Neuronal stem cell (in vitro differentiated cells): ENCODE measurements at regions not wholly inside any gene's neighbourhood (a gene's known extent, or its start where the extent isn't known, plus 50 kb on each side); places are given as distances from the start of the nearest gene placed in this dataset.

Source experiments
- DNase-seq: peaks from one replicate; pipeline ENCODE4 v3.0.0-alpha.2; 2013; ENCODE audit warnings: low spot score
- H2AFZ ChIP-seq: one replicate; pipeline ENCODE4 v1.6.1; 2013; ENCODE audit warnings: mild to moderate bottlenecking, low read length, inconsistent platforms
- H2AK5ac ChIP-seq: 2 replicates; pipeline ENCODE4 v1.6.1; 2013; ENCODE audit warnings: low read depth, mild to moderate bottlenecking, inconsistent platforms, low read length, moderate library complexity, mixed read lengths
- H2BK120ac ChIP-seq: 2 replicates; pipeline ENCODE4 v1.6.1; 2013; ENCODE audit warnings: low read depth, mild to moderate bottlenecking, inconsistent platforms, low read length, moderate library complexity, mixed read lengths
- H2BK12ac ChIP-seq: one replicate; pipeline ENCODE4 v1.6.1; 2013; ENCODE audit warnings: low read length, inconsistent platforms
- H2BK15ac ChIP-seq: 2 replicates; pipeline ENCODE4 v1.6.1; 2013; ENCODE audit warnings: mild to moderate bottlenecking, low read length, inconsistent platforms, mixed read lengths
- H2BK5ac ChIP-seq: one replicate; pipeline ENCODE4 v1.6.1; 2013; ENCODE audit warnings: inconsistent platforms, mild to moderate bottlenecking, low read length, moderate library complexity
- H3K14ac ChIP-seq: one replicate; pipeline ENCODE4 v1.6.1; 2013; ENCODE audit warnings: low read length, inconsistent platforms
- H3K18ac ChIP-seq: 2 replicates; pipeline ENCODE4 v1.6.1; 2013; ENCODE audit warnings: low read length, inconsistent platforms
- H3K23ac ChIP-seq: 2 replicates; pipeline ENCODE4 v1.6.1; 2013; ENCODE audit warnings: low read depth, mild to moderate bottlenecking, mixed read lengths, low read length, inconsistent platforms; ENCODE audit not compliant: poor library complexity
- H3K27ac ChIP-seq: replicated peaks from 3 replicates; pipeline ENCODE4 v1.5.1; 2013; ENCODE audit warnings: low read length, inconsistent platforms
- H3K27me3 ChIP-seq, 3 experiments: 2 replicates each; pipeline ENCODE4 v1.6.1; 2013; ENCODE audit warnings: low read length in 3 of 3, mild to moderate bottlenecking in 2 of 3, inconsistent platforms in 1 of 3, low read depth in 1 of 3, mixed read lengths in 1 of 3, moderate library complexity in 1 of 3; ENCODE audit not compliant: control insufficient read depth in 3 of 3, insufficient read depth in 3 of 3
- H3K36me3 ChIP-seq, 2 donors: replicated peaks in 1 of 2; 2 replicates each; pipeline ENCODE4 v1.6.1; 2013; ENCODE audit warnings: low read length in 2 of 2; ENCODE audit not compliant: control insufficient read depth in 2 of 2, insufficient read depth in 2 of 2
- H3K4ac ChIP-seq: 2 replicates; pipeline ENCODE4 v1.6.1; 2013; ENCODE audit warnings: inconsistent platforms, mild to moderate bottlenecking, low read length, moderate library complexity
- H3K4me1 ChIP-seq, 2 donors: 1 replicate in 1 of 2; 2 replicates in 1 of 2; pipeline ENCODE4 v1.6.1; 2013; ENCODE audit warnings: low read length in 2 of 2, low read depth in 1 of 2; ENCODE audit not compliant: control insufficient read depth in 2 of 2, insufficient read depth in 1 of 2
- H3K4me2 ChIP-seq: one replicate; pipeline ENCODE4 v1.6.1; 2013; ENCODE audit warnings: mild to moderate bottlenecking, low read length, inconsistent platforms; ENCODE audit not compliant: insufficient read depth, poor library complexity, severe bottlenecking
- H3K4me3 ChIP-seq, 2 donors: 2 replicates each; pipeline ENCODE4 v1.5.1; 2013; ENCODE audit warnings: low read length in 2 of 2, mild to moderate bottlenecking in 2 of 2, inconsistent platforms in 1 of 2, moderate library complexity in 1 of 2
- H3K79me1 ChIP-seq: one replicate; pipeline ENCODE4 v1.6.1; 2013; ENCODE audit warnings: low read depth, mild to moderate bottlenecking, inconsistent platforms, low read length, moderate library complexity
- H3K9ac ChIP-seq: one replicate; pipeline ENCODE4 v1.6.1; 2013; ENCODE audit warnings: mild to moderate bottlenecking, low read depth, low read length, inconsistent platforms; ENCODE audit not compliant: poor library complexity
- H3K9me3 ChIP-seq, 2 donors: replicated peaks in 1 of 2; 2 replicates each; pipeline versions ENCODE3 to v1.6.1; 2013; ENCODE audit warnings: low read length in 2 of 2, mild to moderate bottlenecking in 2 of 2, inconsistent platforms in 1 of 2, low read depth in 1 of 2, mixed read lengths in 1 of 2, moderate library complexity in 1 of 2; ENCODE audit not compliant: control insufficient read depth in 2 of 2, insufficient read depth in 1 of 2
- H4K8ac ChIP-seq: one replicate; pipeline ENCODE4 v1.6.1; 2013; ENCODE audit warnings: low read depth, mild to moderate bottlenecking, inconsistent platforms, low read length, moderate library complexity
- H4K91ac ChIP-seq: one replicate; pipeline ENCODE4 v1.6.1; 2013; ENCODE audit warnings: low read length, low read depth, mild to moderate bottlenecking, inconsistent platforms; ENCODE audit not compliant: poor library complexity
- WGBS, 2 donors: extraction: QIAGEN DNeasy Blood & Tissue Kit; methylation state at CpG; one replicate each; pipeline ENCODE4 v1.1.7; 2013; ENCODE audit warnings: missing lambda C conversion rate in 2 of 2, mixed read lengths in 1 of 2; ENCODE audit not compliant: insufficient read length in 2 of 2, insufficient replicate concordance in 1 of 2; ENCODE audit errors: extremely low coverage in 2 of 2; 5-methylcytosine and 5-hydroxymethylcytosine counted together

GRCh38 chr2:150880986-150881385 lies 380.7 kb downstream of the RBM43 start:
- Histone ChIP-seq H2BK12ac (no peak overlapping the region), H2AFZ (no peak overlapping the region), H3K9me3 (peaks cover 0 to 3% of the 10 kb centered on the region in 2 donors), H3K4me1 (peaks cover 0 to 6% of the 10 kb centered on the region in 2 donors), H3K27me3 (no peaks in the 10 kb centered on the region), H4K91ac (no peak overlapping the region), H3K27ac (no peak overlapping the region), H3K4me2 (no peak overlapping the region), H4K8ac (no peak overlapping the region), H3K23ac (no peak overlapping the region), H2AK5ac (no peak overlapping the region), H2BK15ac (no peak overlapping the region), H3K79me1 (no peaks in the 10 kb centered on the region), H2BK120ac (no peak overlapping the region), H3K9ac (no peak overlapping the region), H3K18ac (no peak overlapping the region), H3K4me3 (no peak overlapping the region), H3K4ac (no peak overlapping the region), H3K36me3 (no peaks in the 10 kb centered on the region), H3K14ac (no peak overlapping the region), H2BK5ac (no peak overlapping the region)
- no peak for DNase-seq
- WGBS, 2 donors, result no CpG with 5 or more reads among the region's 2 CpGs

- Histone ChIP-seq H2AFZ (no peak overlapping the region), H3K4me1 (peaks cover 0 to 12% of the 10 kb centered on the region in 2 donors), H4K91ac (no peak overlapping the region), H2BK15ac (no peak overlapping the region), H3K9me3 (peaks cover 0 to 3% of the 10 kb centered on the region in 2 donors), H3K27me3 (no peaks in the 10 kb centered on the region), H3K4me2 (no peak overlapping the region), H3K79me1 (no peaks in the 10 kb centered on the region), H3K9ac (no peak overlapping the region), H3K4me3 (no peak overlapping the region), H2AK5ac (no peak overlapping the region), H3K18ac (no peak overlapping the region), H2BK120ac (no peak overlapping the region), H3K23ac (no peak overlapping the region), H3K36me3 (no peaks in the 10 kb centered on the region), H3K14ac (no peak overlapping the region), H3K27ac (no peak overlapping the region), H2BK12ac (no peak overlapping the region), H2BK5ac (no peak overlapping the region), H3K4ac (no peak overlapping the region), H4K8ac (no peak overlapping the region)
- no CpG with 5 or more reads among the region's 1 CpG for WGBS, 2 donors
- no peak for DNase-seq
Measured at GRCh38 chr2:150878356-150878755, 383.3 kb downstream of the RBM43 start.

- H4K91ac ChIP-seq, result no peak overlapping the region
- no peak overlapping the region for H3K23ac ChIP-seq
- H3K36me3 ChIP-seq, result no peaks in the 10 kb centered on the region
- H3K4me3 ChIP-seq, result no peak overlapping the region
- no peak overlapping the region for H2BK120ac ChIP-seq
- peaks cover 0 to 3% of the 10 kb centered on the region in 2 donors for H3K9me3 ChIP-seq
- H3K18ac ChIP-seq, result no peak overlapping the region
- WGBS, 2 donors, result no CpG with 5 or more reads among the region's 5 CpGs
- H3K9ac ChIP-seq, result no peak overlapping the region
- H3K4me2 ChIP-seq, result no peak overlapping the region
- H3K27me3 ChIP-seq, result no peaks in the 10 kb centered on the region
- no peak overlapping the region for H3K4ac ChIP-seq
- H2AFZ ChIP-seq, result peak overlapping the region; percentile 74
- no peak overlapping the region for H2BK5ac ChIP-seq
- no peak overlapping the region for H4K8ac ChIP-seq
- no peak overlapping the region for H3K27ac ChIP-seq
- peaks cover 2 to 19% of the 10 kb centered on the region in 2 donors for H3K4me1 ChIP-seq
- no peak overlapping the region for H2AK5ac ChIP-seq
- no peak overlapping the region for H3K14ac ChIP-seq
- H3K79me1 ChIP-seq, result no peaks in the 10 kb centered on the region
- no peak overlapping the region for H2BK12ac ChIP-seq
- DNase-seq, result no peak
- H2BK15ac ChIP-seq, result no peak overlapping the region
Measured at GRCh38 chr2:150876251-150876950, 385.3 kb downstream of the RBM43 start.

GRCh38 chr2:150873396-150873772 lies 385.9 kb upstream of the RND3 start:
- no peak overlapping the region for H2BK5ac ChIP-seq
- no peak overlapping the region for H3K4ac ChIP-seq
- no peak overlapping the region for H2BK15ac ChIP-seq
- peaks cover 0 to 3% of the 10 kb centered on the region in 2 donors for H3K9me3 ChIP-seq
- no peak overlapping the region for H3K9ac ChIP-seq
- H3K36me3 ChIP-seq, result no peaks in the 10 kb centered on the region
- no CpG with 5 or more reads among the region's 4 CpGs for WGBS, 2 donors
- no peak overlapping the region for H3K4me3 ChIP-seq
- no peak overlapping the region for H2BK12ac ChIP-seq
- DNase-seq, result no peak
- no peak overlapping the region for H3K23ac ChIP-seq
- H4K91ac ChIP-seq, result no peak overlapping the region
- H2BK120ac ChIP-seq, result no peak overlapping the region
- peak overlapping the region; percentile 57 for H2AFZ ChIP-seq
- no peaks in the 10 kb centered on the region for H3K79me1 ChIP-seq
- no peak overlapping the region for H3K4me2 ChIP-seq
- H3K27me3 ChIP-seq, result no peaks in the 10 kb centered on the region
- H2AK5ac ChIP-seq, result no peak overlapping the region
- no peak overlapping the region for H4K8ac ChIP-seq
- H3K14ac ChIP-seq, result no peak overlapping the region
- H3K18ac ChIP-seq, result no peak overlapping the region
- H3K4me1 ChIP-seq, result peaks cover 2 to 19% of the 10 kb centered on the region in 2 donors
- no peak overlapping the region for H3K27ac ChIP-seq
